Activated CD8-positive, alpha-beta T cell treated with anti-CD3 and anti-CD28 coated beads, Interleukin-2, amount 10 ng/mL, durations not matched to agents 7 days and 5 days (primary cell): ENCODE measurements at regions not wholly inside any gene's neighbourhood (a gene's known extent, or its start where the extent isn't known, plus 50 kb on each side); places are given as distances from the start of the nearest gene placed in this dataset.

ENCODE experiments used
- ATAC-seq: fragments of 150-1000 bp; cut with Tn5 transposase; one replicate; pipeline ENCODE4 v1.10.0; 2021; ENCODE audit warnings: moderate library complexity
- CTCF ChIA-PET: fragments of 350-600 bp; sonication (Branson Sonifier 250); formaldehyde crosslinking; loops from one replicate; lab custom pipeline; 2021; ENCODE audit warnings: antibody characterized with exemption; lab: Charles Lee
- POLR2A ChIA-PET: fragments of 350-600 bp; sonication (Branson Sonifier 250); formaldehyde crosslinking; loops from one replicate; lab custom pipeline; 2021; ENCODE audit warnings: antibody characterized with exemption; lab: Charles Lee
- DNase-seq: peaks from one replicate; pipeline ENCODE4 v3.0.0-alpha.2; 2020
- H3K27ac Mint-ChIP-seq: one replicate; pipeline ENCODE4 v1.8.0; 2021; ENCODE audit warnings: mild to moderate bottlenecking, mixed read lengths
- H3K27me3 Mint-ChIP-seq: one replicate; pipeline ENCODE4 v1.8.0; 2021; ENCODE audit warnings: low read depth, mixed read lengths
- H3K36me3 Mint-ChIP-seq: one replicate; pipeline ENCODE4 v1.8.0; 2021; ENCODE audit warnings: low read depth, mixed read lengths
- H3K4me1 Mint-ChIP-seq: one replicate; pipeline ENCODE4 v1.8.0; 2021; ENCODE audit warnings: low read depth, mixed read lengths
- H3K4me3 Mint-ChIP-seq: one replicate; pipeline ENCODE4 v1.8.0; 2021; ENCODE audit warnings: mild to moderate bottlenecking, mixed read lengths
- H3K9me3 Mint-ChIP-seq: one replicate; pipeline ENCODE4 v1.8.0; 2022; ENCODE audit warnings: mixed read lengths; ENCODE audit not compliant: insufficient read depth

DNA sequence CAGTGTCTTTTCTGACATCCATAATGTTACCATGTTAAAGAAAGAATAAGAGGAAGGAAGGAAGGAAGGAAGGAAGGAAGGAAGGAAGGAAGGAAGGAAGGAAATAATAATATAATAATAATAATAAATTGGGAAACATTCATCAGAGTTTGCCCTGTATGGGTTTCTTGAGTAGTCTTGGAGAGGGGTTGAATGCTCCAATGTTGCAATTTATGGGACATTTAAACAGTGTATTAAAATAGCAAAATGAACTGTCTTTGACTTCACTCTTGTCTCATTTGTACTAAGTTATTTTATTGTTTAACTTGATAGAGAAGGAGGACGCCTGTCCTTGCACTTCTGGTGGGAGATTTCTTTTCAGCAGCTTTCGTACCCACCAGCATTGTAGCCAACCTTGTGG lies 277.7 kb downstream of the RNF144A start:
- ChIA-PET POLR2A (no interaction called here), CTCF (no interaction called here)
- DNase-seq (no peak), ATAC-seq (no peak)
- Mint-ChIP-seq H3K4me3 (no peak overlapping the region), H3K36me3 (no peaks in the 10 kb centered on the region), H3K27me3 (no peaks in the 10 kb centered on the region), H3K4me1 (no peaks in the 10 kb centered on the region), H3K27ac (no peak overlapping the region), H3K9me3 (no peaks in the 10 kb centered on the region)

DNA sequence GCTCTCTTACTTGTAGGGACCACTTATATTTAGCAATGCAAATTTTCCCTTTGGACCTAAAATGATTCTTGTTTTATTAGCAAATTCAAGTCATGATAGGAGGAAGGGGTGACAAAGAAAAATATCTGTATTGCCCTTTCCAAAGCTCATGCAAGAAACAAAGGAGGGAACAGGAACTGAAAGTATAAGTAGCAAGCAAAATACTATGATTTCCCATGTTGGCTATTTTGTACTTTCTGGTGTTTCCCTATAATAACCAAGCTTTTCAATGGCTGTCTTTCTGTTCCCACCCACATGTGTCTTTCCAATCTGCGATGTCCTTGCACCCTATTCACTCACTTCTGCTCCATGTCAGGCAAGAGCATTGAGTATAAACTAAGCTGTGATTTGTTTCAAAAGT lies 279.7 kb downstream of the RNF144A start:
- ATAC-seq (no peak), DNase-seq (no peak)
- ChIA-PET POLR2A (no interaction called here), CTCF (no interaction called here)
- Mint-ChIP-seq H3K9me3 (no peaks in the 10 kb centered on the region), H3K4me1 (no peaks in the 10 kb centered on the region), H3K27ac (no peak overlapping the region), H3K27me3 (no peaks in the 10 kb centered on the region), H3K4me3 (no peak overlapping the region), H3K36me3 (no peaks in the 10 kb centered on the region)

DNA sequence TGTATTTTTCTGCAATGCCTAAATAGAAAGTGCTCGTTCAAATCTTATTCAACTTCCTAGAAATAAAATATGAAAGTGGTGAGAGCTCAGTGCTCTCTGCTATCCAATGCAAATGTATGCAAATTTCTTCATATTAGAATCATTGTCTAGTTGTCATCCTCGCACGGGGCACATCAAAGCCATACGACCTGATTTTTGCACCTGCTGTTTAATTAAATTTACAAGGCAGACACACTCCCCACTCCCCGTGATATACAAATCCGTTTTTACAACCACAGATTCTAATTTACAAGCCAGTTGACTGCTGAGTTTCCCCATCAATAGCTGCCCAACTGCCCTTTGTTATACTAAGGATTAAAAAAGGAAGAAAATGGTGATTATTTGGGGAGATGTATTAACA lies 284.6 kb downstream of the RNF144A start:
- H3K27me3 Mint-ChIP-seq: no peaks in the 10 kb centered on the region
- DNase-seq (no peak), ATAC-seq (no peak)
- POLR2A ChIA-PET: no interaction called here
- no peaks in the 10 kb centered on the region for H3K4me1 Mint-ChIP-seq
- H3K4me3 Mint-ChIP-seq: no peak overlapping the region
- CTCF ChIA-PET: no interaction called here
- H3K36me3 Mint-ChIP-seq: no peaks in the 10 kb centered on the region
- H3K27ac Mint-ChIP-seq: no peak overlapping the region
- H3K9me3 Mint-ChIP-seq: no peaks in the 10 kb centered on the region

DNA sequence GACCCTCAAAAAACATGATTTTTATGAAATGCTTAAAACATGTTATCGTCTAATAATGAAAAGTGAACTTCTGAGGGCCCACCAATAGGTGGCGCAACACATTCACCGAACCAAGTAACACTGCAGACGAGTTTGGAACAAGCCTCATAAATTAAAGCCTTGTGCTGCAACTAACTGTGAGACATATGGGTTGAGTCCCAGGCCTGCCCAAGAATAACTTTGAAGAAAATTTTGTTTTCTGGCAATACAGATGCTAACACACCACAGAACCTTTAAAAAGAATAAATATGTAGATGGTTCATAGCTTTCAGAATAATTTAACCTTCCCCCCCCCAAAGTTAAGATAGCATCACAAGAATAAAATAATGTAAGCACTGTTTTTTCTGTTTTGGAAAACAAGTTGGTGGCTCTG lies 285.9 kb downstream of the RNF144A start:
- H3K27ac Mint-ChIP-seq: no peak overlapping the region
- no peaks in the 10 kb centered on the region for H3K9me3 Mint-ChIP-seq
- no peak overlapping the region for H3K4me3 Mint-ChIP-seq
- ATAC-seq (no peak), DNase-seq (peak; percentile 77)
- H3K36me3 Mint-ChIP-seq: no peaks in the 10 kb centered on the region
- POLR2A ChIA-PET: no interaction called here
- no peaks in the 10 kb centered on the region for H3K4me1 Mint-ChIP-seq
- CTCF ChIA-PET: interaction anchor here (0.6 to 1.5 kb wide), 19 partner anchors 9 to 1558 kb away, joined by 3 to 8 read pairs (median 3); partner anchors contain the start of gene ID2
- H3K27me3 Mint-ChIP-seq: no peaks in the 10 kb centered on the region

DNA sequence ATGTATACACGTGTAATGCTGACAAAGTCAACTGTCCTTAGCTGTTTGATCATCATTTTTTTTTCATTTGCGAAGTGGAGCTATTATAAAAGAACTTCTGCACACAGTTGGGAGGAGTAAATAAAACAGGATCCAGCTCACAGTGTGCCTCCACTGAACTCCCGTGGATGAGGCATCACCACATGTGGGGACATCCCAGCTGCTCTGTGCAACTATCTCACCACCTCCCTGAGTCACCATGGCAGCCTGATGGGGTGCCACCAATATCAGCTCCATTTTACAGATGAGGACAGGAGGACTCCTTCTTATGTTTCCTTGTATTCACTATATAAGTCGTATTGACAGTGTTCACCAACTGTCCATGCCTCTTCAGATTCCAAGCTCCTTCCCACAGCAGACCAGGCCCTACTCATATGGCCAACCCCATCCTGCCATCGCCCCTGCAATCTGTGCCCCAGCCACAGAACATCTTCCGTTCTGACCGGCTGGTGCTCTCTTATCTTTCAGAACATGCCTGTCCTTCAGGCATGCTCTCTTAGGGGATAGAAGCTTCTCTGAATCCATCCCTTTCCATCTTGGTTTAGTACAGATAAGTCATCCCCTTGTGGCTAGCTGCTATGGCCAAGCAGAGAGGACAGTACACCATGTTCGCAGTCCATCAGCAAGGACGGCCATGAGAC lies 288.1 kb downstream of the RNF144A start:
- H3K27me3 Mint-ChIP-seq: no peaks in the 10 kb centered on the region
- POLR2A ChIA-PET: interaction anchor here (0.9 kb wide), 1 partner anchor 1576 kb away, joined by 3 read pairs; no protein-coding TSS in a partner anchor

DNA sequence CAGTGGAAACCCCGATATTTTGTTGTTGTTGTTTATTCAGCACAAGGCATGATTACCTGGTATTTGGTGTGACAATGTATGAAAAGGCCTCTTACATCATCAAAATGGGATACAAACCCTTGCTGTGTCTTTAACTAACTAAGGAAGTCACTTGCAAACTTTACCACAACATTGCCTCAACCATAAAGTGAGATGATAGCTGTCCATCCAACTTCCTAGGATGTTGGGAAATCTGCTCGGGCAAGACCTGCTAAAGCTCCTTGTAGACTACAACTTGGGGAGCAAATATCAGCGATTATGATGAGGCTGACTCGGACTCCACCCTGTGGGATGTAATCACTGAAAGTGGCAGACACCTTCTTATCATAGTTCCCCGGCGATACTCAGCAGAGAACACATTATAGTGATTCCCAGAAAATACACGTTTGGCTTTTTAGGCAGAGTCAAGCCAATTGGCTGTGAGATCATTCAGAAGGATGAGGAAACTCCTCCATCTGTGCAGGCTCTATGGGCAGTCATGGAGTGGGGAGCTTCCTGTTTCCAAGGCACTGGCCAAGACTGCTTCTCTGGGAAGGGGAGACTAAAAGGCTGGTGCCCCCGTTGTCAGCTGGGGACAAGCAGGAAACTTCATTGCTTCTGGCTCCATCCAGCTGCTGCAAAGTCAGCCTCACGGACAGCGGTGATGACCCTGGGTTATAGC lies 289.0 kb downstream of the RNF144A start:
- Mint-ChIP-seq H3K27me3 (no peaks in the 10 kb centered on the region), H3K4me1 (no peaks in the 10 kb centered on the region), H3K27ac (no peak overlapping the region), H3K36me3 (no peaks in the 10 kb centered on the region), H3K4me3 (no peak overlapping the region), H3K9me3 (no peaks in the 10 kb centered on the region)
- POLR2A ChIA-PET: no interaction called here
- CTCF ChIA-PET: no interaction called here
- ATAC-seq (no peak), DNase-seq (no peak)

More for the DNA sequence above, 288.1 kb downstream of the RNF144A start:
- no peak overlapping the region for H3K27ac Mint-ChIP-seq
- H3K4me3 Mint-ChIP-seq: no peak overlapping the region
- ATAC-seq (no peak), DNase-seq (no peak)
- CTCF ChIA-PET: no interaction called here
- no peaks in the 10 kb centered on the region for H3K4me1 Mint-ChIP-seq
- no peaks in the 10 kb centered on the region for H3K9me3 Mint-ChIP-seq
- H3K36me3 Mint-ChIP-seq: no peaks in the 10 kb centered on the region

DNA sequence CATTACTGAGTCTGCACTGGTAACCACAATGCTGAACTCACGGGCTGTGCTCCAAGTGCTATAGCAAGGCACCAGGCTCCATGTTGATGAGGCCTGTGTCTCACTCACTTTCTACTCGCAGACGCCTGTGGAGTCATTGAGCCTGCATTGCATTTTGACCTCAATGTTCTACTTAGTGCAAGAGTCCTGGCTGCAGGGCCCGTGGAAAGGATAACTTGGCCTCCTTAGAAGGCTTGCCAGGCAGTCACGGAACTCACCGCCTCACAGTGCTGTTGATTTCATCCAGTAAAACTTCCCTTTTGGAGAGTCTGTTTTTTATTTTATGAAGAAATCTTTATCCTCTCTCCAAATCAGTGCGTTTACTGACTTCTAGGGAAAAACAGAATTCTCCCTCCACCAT lies 290.4 kb downstream of the RNF144A start:
- POLR2A ChIA-PET: interaction anchor here (0.5 kb wide), 1 partner anchor 1534 kb away, joined by 4 read pairs; no protein-coding TSS in a partner anchor
- Mint-ChIP-seq H3K36me3 (no peaks in the 10 kb centered on the region), H3K27ac (no peak overlapping the region), H3K4me3 (no peak overlapping the region), H3K9me3 (no peaks in the 10 kb centered on the region), H3K4me1 (no peaks in the 10 kb centered on the region), H3K27me3 (no peaks in the 10 kb centered on the region)
- CTCF ChIA-PET: no interaction called here
- no peak for ATAC-seq
- DNase-seq: no peak

DNA sequence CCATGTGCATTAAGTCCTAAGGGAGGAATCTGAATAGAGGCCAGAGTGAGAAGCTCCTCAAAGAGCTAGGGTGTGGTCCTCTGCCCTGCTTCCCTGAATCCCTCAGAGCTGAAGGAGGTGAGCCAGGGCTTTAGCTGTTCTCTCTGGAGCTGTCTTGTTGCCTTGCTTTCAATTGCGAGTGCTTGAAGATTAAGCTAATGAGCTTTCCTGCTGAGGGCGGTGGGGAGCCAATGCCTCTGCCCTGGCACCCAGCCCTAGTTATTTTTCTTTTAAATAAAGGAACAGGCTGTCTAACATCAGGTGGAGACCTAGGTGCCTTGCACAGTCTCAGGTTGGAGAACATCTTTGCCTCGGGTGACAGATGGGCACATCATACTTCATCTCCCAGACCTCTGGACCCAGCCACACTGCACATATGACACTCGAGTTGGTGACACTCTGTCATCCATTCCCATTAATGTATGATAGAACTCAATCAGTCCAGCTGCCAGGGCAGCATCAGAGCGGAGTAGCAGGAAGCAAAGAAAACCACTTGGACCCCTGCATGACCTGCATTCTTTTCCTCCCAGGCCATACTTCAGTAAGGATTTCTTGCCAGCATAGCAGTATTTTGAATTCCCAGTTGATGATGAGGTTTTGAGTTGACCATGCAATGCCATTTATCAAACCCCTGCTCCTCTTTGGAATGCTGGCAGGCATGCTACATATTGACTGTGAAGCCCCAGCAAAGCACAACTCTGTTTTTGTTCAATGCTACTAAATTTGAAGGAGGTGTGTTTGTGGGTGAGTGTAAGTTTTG lies 292.7 kb downstream of the RNF144A start:
- POLR2A ChIA-PET: interaction anchor here (0.5 to 0.9 kb wide), 2 partner anchors 13 to 20 kb away, joined by 3 to 5 read pairs; no protein-coding TSS in a partner anchor
- CTCF ChIA-PET: no interaction called here
- Mint-ChIP-seq H3K27ac (no peak overlapping the region), H3K9me3 (no peaks in the 10 kb centered on the region), H3K4me3 (no peak overlapping the region), H3K36me3 (no peaks in the 10 kb centered on the region), H3K27me3 (no peaks in the 10 kb centered on the region), H3K4me1 (no peaks in the 10 kb centered on the region)
- ATAC-seq (no peak), DNase-seq (no peak)

DNA sequence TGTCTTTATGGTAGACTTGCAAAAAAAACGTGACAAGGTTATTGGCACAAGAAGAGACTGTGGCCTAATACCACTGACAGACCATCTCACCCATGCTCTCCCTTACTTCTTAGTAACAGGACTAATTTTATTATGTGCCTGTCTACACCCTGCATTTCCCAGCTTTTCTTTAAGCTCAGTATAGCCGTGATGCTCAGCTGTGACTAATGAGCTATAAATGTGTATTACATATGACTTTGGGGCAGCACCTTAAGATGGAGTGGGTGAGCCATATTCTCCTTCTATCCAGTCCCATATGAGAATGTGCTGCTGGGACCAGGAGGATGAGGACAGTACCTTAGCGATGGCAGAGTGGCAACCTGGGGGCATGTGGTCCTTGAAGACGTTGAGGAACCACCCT lies 293.5 kb downstream of the RNF144A start:
- H3K4me1 Mint-ChIP-seq: no peaks in the 10 kb centered on the region
- ChIA-PET POLR2A (interaction anchor here (0.6 kb wide), 1 partner anchor 124 kb away, joined by 3 read pairs; no protein-coding TSS in a partner anchor), CTCF (no interaction called here)
- no peaks in the 10 kb centered on the region for H3K9me3 Mint-ChIP-seq
- no peak for DNase-seq
- H3K27me3 Mint-ChIP-seq: no peaks in the 10 kb centered on the region
- H3K4me3 Mint-ChIP-seq: no peak overlapping the region
- no peaks in the 10 kb centered on the region for H3K36me3 Mint-ChIP-seq
- no peak overlapping the region for H3K27ac Mint-ChIP-seq
- ATAC-seq: no peak

DNA sequence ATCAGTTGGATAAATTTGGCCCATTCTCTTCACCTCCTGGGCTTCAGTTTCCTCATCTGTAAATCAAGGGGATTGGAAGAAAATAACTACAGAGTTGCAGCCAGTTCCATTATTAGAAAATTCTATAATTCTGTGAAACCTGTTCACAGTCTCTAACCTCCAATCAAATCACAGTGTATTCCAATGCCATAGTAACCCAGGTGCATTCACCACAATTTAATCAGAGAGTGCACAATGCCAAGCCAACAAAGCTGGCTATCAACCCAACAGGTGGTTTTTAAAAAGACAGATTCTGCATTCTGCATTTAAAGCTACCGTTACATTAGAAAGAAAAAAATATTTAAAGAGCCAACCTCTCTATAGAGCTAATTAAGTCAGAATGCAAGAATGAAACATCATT lies 308.6 kb downstream of the RNF144A start:
- DNase-seq (no peak), ATAC-seq (no peak)
- Mint-ChIP-seq H3K4me3 (no peak overlapping the region), H3K36me3 (no peaks in the 10 kb centered on the region), H3K9me3 (no peaks in the 10 kb centered on the region), H3K4me1 (no peaks in the 10 kb centered on the region), H3K27ac (no peak overlapping the region), H3K27me3 (peaks cover 2% of the 10 kb centered on the region)
- POLR2A ChIA-PET: no interaction called here
- CTCF ChIA-PET: interaction anchor here (1.3 to 1.5 kb wide), 2 partner anchors 22 to 1467 kb away, joined by 3 to 4 read pairs; no protein-coding TSS in a partner anchor

DNA sequence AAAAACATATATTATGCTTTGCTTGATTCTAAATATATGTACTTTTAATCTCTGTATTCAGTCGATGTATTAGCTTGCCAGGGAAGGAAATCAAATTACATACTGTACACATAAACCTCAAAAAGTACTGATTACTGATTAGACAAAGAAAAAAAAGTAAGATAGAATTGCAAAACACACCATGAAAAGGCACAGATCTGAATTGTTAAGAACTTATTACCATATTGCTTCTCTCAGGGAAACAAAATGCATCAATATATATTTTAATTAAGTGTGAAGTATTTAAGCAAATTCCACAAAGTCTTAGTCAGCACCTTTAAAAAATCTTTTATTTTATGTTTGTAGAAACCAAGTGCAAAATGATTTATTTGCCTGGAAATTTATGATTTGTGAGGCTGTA lies 309.3 kb downstream of the RNF144A start:
- no peak for ATAC-seq
- DNase-seq: no peak
- Mint-ChIP-seq H3K27me3 (no peaks in the 10 kb centered on the region), H3K9me3 (no peaks in the 10 kb centered on the region), H3K4me3 (no peak overlapping the region), H3K27ac (no peak overlapping the region), H3K4me1 (no peaks in the 10 kb centered on the region), H3K36me3 (no peaks in the 10 kb centered on the region)
- ChIA-PET CTCF (interaction anchor here (1.3 kb wide), 1 partner anchor 1466 kb away, joined by 4 read pairs; no protein-coding TSS in a partner anchor), POLR2A (no interaction called here)
